Fibroblast of lung (primary cell): ENCODE measurements at regions not wholly inside any gene's neighbourhood (a gene's known extent, or its start where the extent isn't known, plus 50 kb on each side); places are given as distances from the start of the nearest gene placed in this dataset.

Experiments used
- EZH2 ChIP-seq: IDR thresholded peaks from 2 replicates; pipeline ENCODE4 v1.5.1; 2012; ENCODE audit warnings: low read length, control low read depth, mild to moderate bottlenecking; ENCODE audit errors: missing control alignments
- TF ChIP-seq, protein P1 (sequence below), 2 donors: IDR thresholded peaks in 1 of 2; conservative IDR thresholded peaks in 1 of 2; 1 replicate in 1 of 2; 2 replicates in 1 of 2; pipeline ENCODE4 v1.5.1; 2011 to 2012; ENCODE audit warnings: low read length in 2 of 2, control low read depth in 1 of 2, inconsistent platforms in 1 of 2, low read depth in 1 of 2, mild to moderate bottlenecking in 1 of 2

DNA sequence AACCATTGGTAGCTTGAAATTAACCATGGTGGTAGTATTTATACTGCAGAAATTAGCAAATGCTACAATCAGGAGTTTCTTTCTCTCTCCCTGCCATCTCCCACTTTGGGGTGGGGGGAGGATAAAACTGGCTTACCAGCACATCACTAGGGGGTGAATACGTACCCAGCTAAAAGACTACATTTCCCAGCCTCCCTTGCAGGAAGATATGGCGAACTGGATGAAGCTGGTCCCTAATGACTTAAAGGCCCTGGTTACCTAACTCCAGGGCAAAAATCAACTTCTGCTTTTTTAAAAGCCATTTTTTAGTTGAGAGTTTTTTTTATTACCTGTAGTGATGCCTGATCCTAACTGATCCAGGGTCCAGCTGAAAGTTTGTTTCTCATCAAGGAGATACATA lies 70.3 kb upstream of the RAB12 start:
- TF ChIP-seq, protein P1, sequence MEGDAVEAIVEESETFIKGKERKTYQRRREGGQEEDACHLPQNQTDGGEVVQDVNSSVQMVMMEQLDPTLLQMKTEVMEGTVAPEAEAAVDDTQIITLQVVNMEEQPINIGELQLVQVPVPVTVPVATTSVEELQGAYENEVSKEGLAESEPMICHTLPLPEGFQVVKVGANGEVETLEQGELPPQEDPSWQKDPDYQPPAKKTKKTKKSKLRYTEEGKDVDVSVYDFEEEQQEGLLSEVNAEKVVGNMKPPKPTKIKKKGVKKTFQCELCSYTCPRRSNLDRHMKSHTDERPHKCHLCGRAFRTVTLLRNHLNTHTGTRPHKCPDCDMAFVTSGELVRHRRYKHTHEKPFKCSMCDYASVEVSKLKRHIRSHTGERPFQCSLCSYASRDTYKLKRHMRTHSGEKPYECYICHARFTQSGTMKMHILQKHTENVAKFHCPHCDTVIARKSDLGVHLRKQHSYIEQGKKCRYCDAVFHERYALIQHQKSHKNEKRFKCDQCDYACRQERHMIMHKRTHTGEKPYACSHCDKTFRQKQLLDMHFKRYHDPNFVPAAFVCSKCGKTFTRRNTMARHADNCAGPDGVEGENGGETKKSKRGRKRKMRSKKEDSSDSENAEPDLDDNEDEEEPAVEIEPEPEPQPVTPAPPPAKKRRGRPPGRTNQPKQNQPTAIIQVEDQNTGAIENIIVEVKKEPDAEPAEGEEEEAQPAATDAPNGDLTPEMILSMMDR (conservative IDR thresholded peaks at IDR 0.05 in 1 of 2, IDR thresholded peaks at IDR 0.05 in 1 of 2; ENCODE audit: low read depth in 1 of 2, low read length in 2 of 2) = no peak
- TF ChIP-seq EZH2 = no peak
